ENCODE measurements at regions not wholly inside any gene's neighbourhood (a gene's known extent, or its start where the extent isn't known, plus 50 kb on each side); places are given as distances from the start of the nearest gene placed in this dataset.

- TF ChIP-seq FOXM1 (IDR thresholded peaks at IDR 0.05; ENCODE audit: borderline replicate concordance) (no peak), SP1 (IDR thresholded peaks at IDR 0.05) (no peak), FOXA1 (IDR thresholded peaks at IDR 0.05) (no peak), SUZ12 (IDR thresholded peaks at IDR 0.05) (no peak), L3MBTL2 (conservative IDR thresholded peaks at IDR 0.05) (no peak)
Measured at GRCh38 chr2:16128746-16129610, 188.6 kb downstream of the MYCN start.
